Natural killer cell treated with Interleukin-12 subunit alpha and Interleukin-12 subunit beta and Interleukin-15 and Interleukin-18, amount 100 ng/mL, for 72 hours (primary cell): ENCODE measurements at regions not wholly inside any gene's neighbourhood (a gene's known extent, or its start where the extent isn't known, plus 50 kb on each side); places are given as distances from the start of the nearest gene placed in this dataset.
"Not testable (repeated sequence)": the region's sequence is repeated elsewhere in the genome, so short reads cannot be mapped to it uniquely, and the experiment has no call there.

Source experiments
- ATAC-seq, 2 donors: fragments of 150-1000 bp; cut with Tn5 transposase in 1 of 2; sonication (Bioruptor Pico), chemical (Tn5 transposase) in 1 of 2; 2 replicates each; pipeline ENCODE4 v1.10.0; 2021
- DNase-seq: peaks from one replicate; pipeline ENCODE4 v3.0.0; 2022; ENCODE audit warnings: low spot score
- H3K27ac Mint-ChIP-seq, 2 donors: 1 replicate in 1 of 2; 2 replicates in 1 of 2; pipeline ENCODE4 v1.8.0; 2022; ENCODE audit warnings: mixed read lengths in 2 of 2, mild to moderate bottlenecking in 1 of 2, moderate library complexity in 1 of 2
- H3K27me3 Mint-ChIP-seq, 2 donors: 1 replicate in 1 of 2; 2 replicates in 1 of 2; pipeline ENCODE4 v1.8.0; 2022; ENCODE audit warnings: mixed read lengths in 2 of 2
- H3K36me3 Mint-ChIP-seq: one replicate; pipeline ENCODE4 v1.8.0; 2022; ENCODE audit warnings: mixed read lengths
- H3K4me1 Mint-ChIP-seq, 2 donors: 1 replicate in 1 of 2; 2 replicates in 1 of 2; pipeline ENCODE4 v1.8.0; 2022; ENCODE audit warnings: low read depth in 2 of 2, mixed read lengths in 2 of 2, mild to moderate bottlenecking in 1 of 2
- H3K4me3 Mint-ChIP-seq: one replicate; pipeline ENCODE4 v1.8.0; 2022; ENCODE audit warnings: mixed read lengths
- H3K9me3 Mint-ChIP-seq: 2 replicates; pipeline ENCODE4 v1.8.0; 2022; ENCODE audit warnings: mixed read lengths

DNA sequence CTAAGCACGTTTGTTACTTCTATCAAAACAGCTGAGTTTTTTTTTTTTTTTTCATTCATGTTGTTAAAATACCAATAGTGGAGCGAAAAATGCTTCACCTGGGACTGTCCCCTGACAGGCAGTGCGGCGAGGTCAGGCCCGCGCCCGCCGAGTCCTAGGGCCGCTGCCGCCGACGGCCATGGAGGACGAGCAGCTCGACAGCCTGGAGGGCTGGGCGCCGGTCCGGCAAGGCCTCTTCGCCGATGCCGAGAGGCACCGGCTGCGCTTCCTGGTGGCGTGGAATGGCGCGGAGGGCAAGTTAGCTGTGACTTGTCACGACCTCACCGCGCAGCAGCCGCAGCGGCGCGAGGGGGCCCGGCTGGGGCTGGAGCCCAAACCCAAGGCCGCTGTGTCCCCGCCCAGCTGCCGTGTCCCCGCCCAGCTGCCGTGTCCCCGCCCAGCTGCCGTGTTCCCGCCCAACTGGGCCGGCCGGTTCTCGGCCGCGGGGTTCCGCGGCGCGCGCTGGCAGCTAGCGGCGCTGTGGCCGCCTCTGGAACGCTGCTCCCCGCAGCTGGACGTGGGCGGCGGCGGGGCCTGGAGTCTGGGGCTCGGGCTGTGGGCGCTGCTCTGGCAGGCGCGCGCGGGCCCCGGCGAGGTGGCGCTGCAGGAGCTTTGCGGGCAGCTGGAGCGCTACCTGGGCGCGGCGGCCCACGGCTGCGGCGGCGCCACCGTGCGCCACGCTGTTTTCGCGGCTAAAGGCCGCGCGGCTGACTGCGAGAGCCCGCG lies 56.7 kb upstream of the GOLGA8R start:
- H3K9me3 Mint-ChIP-seq, H3K27me3 Mint-ChIP-seq, H3K27ac Mint-ChIP-seq, H3K4me1 Mint-ChIP-seq, H3K36me3 Mint-ChIP-seq, H3K4me3 Mint-ChIP-seq: not testable (repeated sequence)
- DNase-seq, result peak; percentile 64
- ATAC-seq, result peak; percentile 97

DNA sequence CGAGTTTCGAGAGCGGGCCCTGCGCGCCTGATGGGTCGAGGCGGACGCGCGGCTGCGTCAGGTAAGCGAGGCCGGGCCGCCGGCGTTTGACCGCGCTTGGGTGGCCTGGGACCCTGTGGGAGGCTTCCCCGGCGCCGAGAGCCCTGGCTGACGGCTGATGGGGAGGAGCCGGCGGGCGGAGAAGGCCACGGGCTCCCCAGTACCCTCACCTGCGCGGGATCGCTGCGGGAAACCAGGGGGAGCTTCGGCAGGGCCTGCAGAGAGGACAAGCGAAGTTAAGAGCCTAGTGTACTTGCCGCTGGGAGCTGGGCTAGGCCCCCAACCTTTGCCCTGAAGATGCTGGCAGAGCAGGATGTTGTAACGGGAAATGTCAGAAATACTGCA lies 57.3 kb upstream of the GOLGA8R start:
- H3K4me3 Mint-ChIP-seq, H3K36me3 Mint-ChIP-seq, H3K4me1 Mint-ChIP-seq, H3K9me3 Mint-ChIP-seq, H3K27ac Mint-ChIP-seq, DNase-seq, H3K27me3 Mint-ChIP-seq: not testable (repeated sequence)
- ATAC-seq, result peak in 1 of 2 donors; percentile 14

DNA sequence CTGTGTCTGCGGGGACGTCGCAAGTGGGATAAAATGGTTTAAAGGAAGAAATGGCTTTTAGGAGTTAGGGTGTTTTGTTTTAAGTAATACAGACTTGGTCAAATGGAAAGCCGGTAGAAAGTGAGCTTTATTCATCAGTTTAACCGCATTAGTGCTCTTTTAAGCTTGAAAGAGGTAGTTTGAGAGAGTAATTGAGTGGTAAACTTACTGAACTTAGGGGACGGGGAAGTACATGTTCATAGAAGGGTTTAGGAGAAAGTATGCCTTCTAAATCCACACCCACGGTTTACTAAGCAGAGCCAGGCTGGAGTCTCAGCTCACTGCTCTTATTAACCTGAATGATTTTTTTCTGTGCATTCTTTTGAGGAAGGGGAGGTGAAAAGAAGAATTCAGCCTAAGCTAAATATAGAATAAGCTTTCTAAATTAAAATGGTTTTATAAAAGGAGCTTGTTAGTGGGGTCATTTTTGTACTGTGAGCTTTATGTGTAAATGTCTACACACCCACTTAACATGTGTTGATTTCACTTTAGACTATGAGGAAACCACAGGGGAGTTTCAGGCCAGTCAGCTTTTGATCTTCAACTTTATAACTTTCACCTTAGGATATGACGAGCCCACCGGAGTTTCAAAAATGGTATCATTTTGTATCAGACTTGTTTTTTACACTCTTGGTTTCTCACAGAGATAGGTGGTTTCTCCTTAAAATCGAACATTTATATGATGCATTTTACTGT lies 57.9 kb upstream of the GOLGA8R start:
- H3K36me3 Mint-ChIP-seq, H3K9me3 Mint-ChIP-seq, H3K4me3 Mint-ChIP-seq, H3K4me1 Mint-ChIP-seq, H3K27ac Mint-ChIP-seq, H3K27me3 Mint-ChIP-seq, DNase-seq: not testable (repeated sequence)
- peak in 1 of 2 donors; percentile 37 for ATAC-seq

DNA sequence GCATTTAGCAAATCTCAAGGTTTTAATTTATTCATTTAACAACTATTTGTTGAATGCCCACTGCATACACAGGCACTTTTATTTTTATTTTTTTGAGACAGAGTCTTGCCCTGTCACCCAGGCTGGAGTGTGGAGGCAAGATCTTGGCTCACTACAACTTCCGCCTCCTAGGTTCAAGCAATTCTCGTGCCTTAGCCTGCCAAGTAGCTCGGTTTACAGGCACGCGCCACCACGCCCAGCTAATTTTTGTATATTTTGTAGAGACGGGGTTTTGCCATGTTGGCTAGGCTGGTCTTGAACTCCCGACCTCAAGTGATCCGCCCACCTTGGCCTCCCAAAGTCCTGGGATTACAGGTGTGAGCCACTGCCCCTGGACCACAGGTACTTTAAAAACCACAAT lies 67.0 kb upstream of the GOLGA8Q start:
- H3K36me3 Mint-ChIP-seq, result not testable (repeated sequence)

DNA sequence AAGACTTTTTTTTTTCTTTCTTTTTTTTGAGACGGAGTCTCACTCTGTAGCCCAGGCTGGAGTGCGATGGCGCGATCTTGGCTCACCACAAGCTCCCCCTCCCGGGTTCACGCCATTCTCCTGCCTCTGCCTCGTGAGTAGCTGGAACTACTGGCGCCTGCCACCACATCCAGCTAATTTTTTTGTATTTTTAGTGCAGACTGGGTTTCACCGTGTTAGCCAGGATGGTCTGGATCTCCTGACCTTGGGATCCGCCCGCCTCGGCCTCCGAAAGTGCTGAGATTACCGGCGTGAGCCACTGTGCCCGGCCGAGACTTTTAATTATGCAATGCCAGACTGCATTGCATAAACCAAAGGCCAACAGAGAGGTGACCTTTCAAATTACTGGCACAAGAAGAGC lies 62.6 kb upstream of the GOLGA8Q start:
- not testable (repeated sequence) for ATAC-seq, H3K4me1 Mint-ChIP-seq, H3K27me3 Mint-ChIP-seq, DNase-seq, H3K36me3 Mint-ChIP-seq, H3K4me3 Mint-ChIP-seq, H3K9me3 Mint-ChIP-seq
- peak overlapping the region in 1 of 2 donors; percentile 35 for H3K27ac Mint-ChIP-seq

More for the DNA sequence above, 67.0 kb upstream of the GOLGA8Q start:
- H3K9me3 Mint-ChIP-seq, ATAC-seq, H3K27me3 Mint-ChIP-seq, H3K4me3 Mint-ChIP-seq, DNase-seq, H3K27ac Mint-ChIP-seq, H3K4me1 Mint-ChIP-seq: not testable (repeated sequence)

DNA sequence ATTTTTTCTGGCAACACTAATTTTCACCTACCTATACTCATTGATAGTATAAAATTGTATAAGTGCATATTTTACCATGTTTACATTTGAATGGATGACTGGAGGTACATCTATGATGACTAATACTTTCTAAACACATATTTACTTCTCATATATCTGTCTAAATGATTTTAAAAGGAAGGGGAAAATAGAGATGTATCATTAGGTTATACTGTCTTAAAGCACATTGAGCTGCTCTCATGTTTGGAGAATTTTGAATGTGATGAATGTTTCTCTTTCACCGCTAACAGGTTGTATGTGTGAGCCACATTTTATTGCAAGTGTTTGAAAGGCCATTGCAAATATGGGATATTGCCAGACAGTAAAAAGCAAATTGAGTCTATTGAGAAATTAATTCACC lies 61.5 kb upstream of the GOLGA8Q start:
- not testable (repeated sequence) for ATAC-seq, H3K27me3 Mint-ChIP-seq, H3K27ac Mint-ChIP-seq, H3K36me3 Mint-ChIP-seq, H3K9me3 Mint-ChIP-seq, DNase-seq, H3K4me1 Mint-ChIP-seq, H3K4me3 Mint-ChIP-seq

DNA sequence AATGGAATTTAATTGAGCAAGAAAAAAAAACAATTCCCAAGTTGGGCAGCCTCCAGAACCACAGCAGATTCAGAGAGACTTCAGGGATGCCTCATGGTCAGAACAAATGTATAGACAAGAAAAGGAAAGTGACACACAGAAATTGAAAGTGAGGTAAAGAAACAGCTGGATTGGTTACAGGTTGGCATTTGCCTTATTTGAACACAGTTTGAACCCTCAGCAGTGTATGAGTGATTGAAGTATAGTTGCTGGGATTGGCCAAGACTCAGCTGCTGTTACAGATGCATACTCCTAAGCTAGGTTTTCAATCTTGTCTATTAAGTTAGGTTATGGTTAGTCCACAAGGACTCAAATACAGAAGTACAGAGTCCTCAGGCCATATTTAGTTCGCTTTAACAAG lies 57.9 kb upstream of the GOLGA8Q start:
- not testable (repeated sequence) for H3K36me3 Mint-ChIP-seq, H3K4me1 Mint-ChIP-seq, ATAC-seq, H3K4me3 Mint-ChIP-seq, H3K27ac Mint-ChIP-seq, DNase-seq, H3K9me3 Mint-ChIP-seq, H3K27me3 Mint-ChIP-seq

DNA sequence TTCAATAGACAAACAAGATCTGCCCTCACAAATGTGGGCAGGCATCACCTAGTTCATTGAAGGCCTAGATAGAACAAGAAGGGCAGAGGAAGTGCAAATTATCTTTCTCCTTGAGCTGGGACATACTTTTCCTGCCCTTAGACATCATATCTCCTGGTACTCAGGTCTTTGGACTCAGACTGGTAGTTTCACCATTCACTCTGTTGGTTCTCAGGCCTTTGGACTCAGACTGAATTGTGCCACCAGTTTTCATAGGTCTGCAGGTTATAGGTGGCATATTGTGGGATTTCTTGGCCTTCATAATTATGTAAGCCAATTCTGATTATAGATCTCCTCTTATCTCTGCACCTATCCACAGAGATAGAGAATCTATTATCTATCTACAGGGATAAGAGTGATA lies 54.6 kb upstream of the GOLGA8Q start:
- H3K27ac Mint-ChIP-seq, ATAC-seq, DNase-seq, H3K36me3 Mint-ChIP-seq, H3K9me3 Mint-ChIP-seq, H3K4me3 Mint-ChIP-seq, H3K4me1 Mint-ChIP-seq, H3K27me3 Mint-ChIP-seq: not testable (repeated sequence)

DNA sequence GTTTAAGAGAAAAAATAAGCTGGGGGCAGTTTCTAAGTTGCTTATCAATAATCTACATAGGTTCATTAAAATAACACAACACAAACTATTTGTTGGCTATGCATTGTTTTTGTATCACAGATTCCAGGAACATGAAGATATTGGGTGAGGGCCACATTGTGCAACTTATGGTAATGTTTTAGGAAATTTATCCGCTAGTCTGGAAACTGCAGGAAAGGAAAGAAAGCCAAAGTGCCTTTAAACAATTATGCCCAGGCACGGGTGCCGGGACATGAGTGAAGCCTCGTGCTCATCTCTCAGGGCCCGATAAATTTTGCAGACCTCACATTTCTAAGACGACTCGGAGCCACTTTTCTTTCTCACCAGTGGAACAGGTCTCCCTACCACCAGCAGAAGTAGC lies 52.6 kb upstream of the GOLGA8Q start:
- not testable (repeated sequence) for H3K9me3 Mint-ChIP-seq, H3K4me3 Mint-ChIP-seq, H3K36me3 Mint-ChIP-seq, ATAC-seq, H3K4me1 Mint-ChIP-seq, H3K27me3 Mint-ChIP-seq, H3K27ac Mint-ChIP-seq, DNase-seq

DNA sequence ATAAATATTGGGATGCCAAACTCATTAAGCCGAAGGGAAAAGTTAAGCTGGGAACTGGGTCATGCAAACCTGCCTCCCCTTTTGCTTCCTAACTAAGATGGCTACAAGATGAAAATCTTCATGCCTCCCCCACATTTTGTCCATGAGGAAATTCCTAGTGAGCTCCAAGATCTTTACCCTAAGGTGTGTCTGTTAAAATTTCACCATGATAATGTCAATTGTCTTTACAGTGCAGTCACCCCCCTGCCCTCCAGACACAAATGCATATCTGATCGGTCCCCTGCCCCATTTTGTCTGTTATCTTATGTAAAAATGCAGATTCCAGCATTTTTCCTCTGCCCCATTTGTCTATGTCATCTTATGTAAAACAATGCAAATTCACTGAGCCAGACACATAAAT lies 51.3 kb upstream of the GOLGA8Q start:
- not testable (repeated sequence) for H3K9me3 Mint-ChIP-seq, H3K4me3 Mint-ChIP-seq, H3K27me3 Mint-ChIP-seq, DNase-seq, ATAC-seq, H3K36me3 Mint-ChIP-seq, H3K27ac Mint-ChIP-seq, H3K4me1 Mint-ChIP-seq
